Natural killer cell (primary cell): ENCODE measurements at regions not wholly inside any gene's neighbourhood (a gene's known extent, or its start where the extent isn't known, plus 50 kb on each side); places are given as distances from the start of the nearest gene placed in this dataset.

Experiments
- ATAC-seq, 3 donors: fragments of 150-1000 bp in 2 of 3; fragments of 200-7000 bp in 1 of 3; cut with Tn5 transposase; 1 replicate in 1 of 3; 2 replicates in 2 of 3; pipeline ENCODE4 v1.10.0; 2021; ENCODE audit warnings: mild to moderate bottlenecking in 2 of 3, moderate library complexity in 2 of 3
- DNase-seq, 2 donors: peaks; one replicate each; pipeline versions ENCODE4 v3.0.0 to v3.0.0-alpha.2; 2013 to 2021; ENCODE audit warnings: mixed read lengths in 1 of 2
- H3K27ac ChIP-seq: one replicate; pipeline ENCODE4 v1.5.1; 2013; ENCODE audit warnings: mild to moderate bottlenecking, low read length
- H3K27me3 ChIP-seq: one replicate; pipeline ENCODE4 v1.6.1; 2013; ENCODE audit warnings: low read length; ENCODE audit not compliant: control insufficient read depth, insufficient read depth
- H3K36me3 ChIP-seq: one replicate; pipeline ENCODE4 v1.6.1; 2013; ENCODE audit warnings: low read length; ENCODE audit not compliant: control insufficient read depth, insufficient read depth
- H3K4me1 ChIP-seq: one replicate; pipeline ENCODE4 v1.6.1; 2013; ENCODE audit warnings: low read length; ENCODE audit not compliant: control insufficient read depth, insufficient read depth
- H3K4me3 ChIP-seq: one replicate; pipeline ENCODE4 v1.5.1; 2013; ENCODE audit warnings: low read length
- H3K9me3 ChIP-seq: one replicate; pipeline ENCODE4 v1.6.1; 2013; ENCODE audit warnings: low read length; ENCODE audit not compliant: control insufficient read depth, insufficient read depth
- H3K27ac Mint-ChIP-seq, 2 donors: one replicate each; pipeline ENCODE4 v1.8.0; 2022; ENCODE audit warnings: mild to moderate bottlenecking in 2 of 2, mixed read lengths in 2 of 2, moderate library complexity in 1 of 2
- H3K27me3 Mint-ChIP-seq, 2 donors: one replicate each; pipeline ENCODE4 v1.8.0; 2022; ENCODE audit warnings: low read depth in 2 of 2, mixed read lengths in 2 of 2
- H3K36me3 Mint-ChIP-seq: one replicate; pipeline ENCODE4 v1.8.0; 2022; ENCODE audit warnings: mixed read lengths
- H3K4me1 Mint-ChIP-seq, 2 donors: one replicate each; pipeline ENCODE4 v1.8.0; 2022; ENCODE audit warnings: mixed read lengths in 2 of 2
- H3K4me3 Mint-ChIP-seq: one replicate; pipeline ENCODE4 v1.8.0; 2022; ENCODE audit warnings: mild to moderate bottlenecking, moderate library complexity, mixed read lengths
- H3K9me3 Mint-ChIP-seq, 2 donors: one replicate each; pipeline ENCODE4 v1.8.0; 2022; ENCODE audit warnings: mixed read lengths in 2 of 2
- WGBS: methylation state at CpG from one replicate; pipeline ENCODE4 v1.1.7; 2013; ENCODE audit warnings: missing lambda C conversion rate; ENCODE audit not compliant: insufficient coverage; 5-methylcytosine and 5-hydroxymethylcytosine counted together
- intact Hi-C: fragments of 100-400 bp; cut with micrococcal nuclease; formaldehyde crosslinking; loops from one replicate; pipeline ENCODE4 v1.14.2; 2022
- TF ChIP-seq, protein P1 (sequence below): fragments of 200-600 bp; IDR thresholded peaks from one replicate; pipeline ENCODE4 v1.8.0; 2022; ENCODE audit warnings: antibody characterized with exemption

DNA sequence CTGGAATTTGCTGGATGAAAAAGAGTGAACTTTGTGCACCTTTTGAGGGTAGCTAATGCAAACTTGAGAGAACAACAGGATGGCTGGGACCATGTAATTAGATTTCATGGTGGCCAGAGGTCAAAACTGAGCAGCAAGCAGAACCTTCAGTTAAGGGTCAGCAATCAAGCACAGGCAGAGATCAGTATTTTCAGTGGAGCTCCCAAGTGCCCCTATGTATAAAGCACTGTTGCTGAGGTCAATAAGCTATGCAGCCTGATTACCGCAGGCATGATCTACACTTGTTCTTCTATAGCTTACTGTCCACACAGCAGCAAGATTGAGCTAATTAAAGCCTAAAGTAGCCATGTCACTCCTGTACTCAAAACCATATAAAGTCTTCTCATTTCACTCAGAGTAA is 62.1 kb upstream of the TMC1 start:
- Histone ChIP-seq H3K4me1 (no peaks in the 10 kb centered on the region), H3K27me3 (no peaks in the 10 kb centered on the region), H3K4me3 (no peak overlapping the region), H3K27ac (no peak overlapping the region), H3K36me3 (no peaks in the 10 kb centered on the region), H3K9me3 (no peaks in the 10 kb centered on the region)
- intact Hi-C loops = no loop called here
- no peaks in the 10 kb centered on the region for H3K9me3 Mint-ChIP-seq
- H3K36me3 Mint-ChIP-seq = no peaks in the 10 kb centered on the region
- DNase-seq = no peak
- H3K27ac Mint-ChIP-seq = no peak overlapping the region
- peaks cover 0 to 11% of the 10 kb centered on the region in 2 donors for H3K27me3 Mint-ChIP-seq
- H3K4me1 Mint-ChIP-seq = no peaks in the 10 kb centered on the region
- H3K4me3 Mint-ChIP-seq = no peak overlapping the region
- no peak for ATAC-seq
- TF ChIP-seq, protein P1, sequence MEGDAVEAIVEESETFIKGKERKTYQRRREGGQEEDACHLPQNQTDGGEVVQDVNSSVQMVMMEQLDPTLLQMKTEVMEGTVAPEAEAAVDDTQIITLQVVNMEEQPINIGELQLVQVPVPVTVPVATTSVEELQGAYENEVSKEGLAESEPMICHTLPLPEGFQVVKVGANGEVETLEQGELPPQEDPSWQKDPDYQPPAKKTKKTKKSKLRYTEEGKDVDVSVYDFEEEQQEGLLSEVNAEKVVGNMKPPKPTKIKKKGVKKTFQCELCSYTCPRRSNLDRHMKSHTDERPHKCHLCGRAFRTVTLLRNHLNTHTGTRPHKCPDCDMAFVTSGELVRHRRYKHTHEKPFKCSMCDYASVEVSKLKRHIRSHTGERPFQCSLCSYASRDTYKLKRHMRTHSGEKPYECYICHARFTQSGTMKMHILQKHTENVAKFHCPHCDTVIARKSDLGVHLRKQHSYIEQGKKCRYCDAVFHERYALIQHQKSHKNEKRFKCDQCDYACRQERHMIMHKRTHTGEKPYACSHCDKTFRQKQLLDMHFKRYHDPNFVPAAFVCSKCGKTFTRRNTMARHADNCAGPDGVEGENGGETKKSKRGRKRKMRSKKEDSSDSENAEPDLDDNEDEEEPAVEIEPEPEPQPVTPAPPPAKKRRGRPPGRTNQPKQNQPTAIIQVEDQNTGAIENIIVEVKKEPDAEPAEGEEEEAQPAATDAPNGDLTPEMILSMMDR = no peak
- 88% methylated on average over 1 of the region's 1 CpG for WGBS

DNA sequence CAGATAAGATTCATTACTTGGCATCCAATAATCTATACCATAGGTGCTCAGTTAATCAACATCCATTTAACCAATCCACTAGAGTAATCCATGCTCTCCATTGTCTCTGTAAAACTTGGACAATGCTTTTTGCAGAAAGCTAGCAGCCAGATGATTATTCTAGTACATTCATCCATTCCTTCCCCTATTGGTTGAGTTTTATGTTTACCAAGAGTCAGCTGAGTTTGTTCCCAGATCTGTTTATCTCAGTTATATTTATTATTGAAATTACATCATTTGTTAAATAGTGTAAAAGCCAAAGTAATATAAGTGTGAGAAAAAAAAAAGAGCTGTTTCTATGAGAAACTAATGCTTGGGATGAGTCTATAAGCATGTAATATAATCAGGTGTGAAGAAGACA is 63.3 kb upstream of the TMC1 start:
- Mint-ChIP-seq H3K27ac (no peak overlapping the region), H3K4me1 (no peaks in the 10 kb centered on the region), H3K9me3 (no peaks in the 10 kb centered on the region), H3K27me3 (peaks cover 0 to 11% of the 10 kb centered on the region in 2 donors), H3K4me3 (no peak overlapping the region), H3K36me3 (no peaks in the 10 kb centered on the region)
- no peak for ATAC-seq
- DNase-seq = no peak
- no peaks in the 10 kb centered on the region for H3K36me3 ChIP-seq
- no peak overlapping the region for H3K27ac ChIP-seq
- H3K27me3 ChIP-seq = no peaks in the 10 kb centered on the region
- H3K4me1 ChIP-seq = no peaks in the 10 kb centered on the region
- TF ChIP-seq, protein P1 = no peak
- H3K9me3 ChIP-seq = no peaks in the 10 kb centered on the region
- no peak overlapping the region for H3K4me3 ChIP-seq
- intact Hi-C loops = no loop called here

DNA sequence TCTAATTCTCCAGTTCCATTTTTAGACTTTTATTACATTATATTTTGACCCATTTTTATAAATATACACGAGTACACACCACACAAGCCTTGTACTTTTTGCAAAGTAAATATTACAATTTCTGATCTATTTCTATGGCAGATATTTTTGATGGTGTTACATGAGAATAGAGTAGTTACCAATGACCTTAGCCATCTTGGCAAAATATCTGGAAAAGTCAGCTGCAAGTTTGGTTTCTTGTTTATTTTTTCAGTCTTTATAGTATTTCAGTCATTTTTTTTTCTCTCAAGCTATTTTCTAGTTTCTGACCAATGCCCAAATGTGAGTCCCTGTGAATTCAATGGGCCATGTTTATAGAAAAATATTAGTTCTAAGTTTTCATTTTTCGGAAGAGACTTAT is 64.0 kb upstream of the TMC1 start:
- DNase-seq (no peak), ATAC-seq (no peak)

More for the DNA sequence above, 64.0 kb upstream of the TMC1 start:
- Mint-ChIP-seq H3K9me3 (no peaks in the 10 kb centered on the region), H3K27ac (no peak overlapping the region), H3K4me1 (no peaks in the 10 kb centered on the region), H3K36me3 (no peaks in the 10 kb centered on the region), H3K27me3 (peaks cover 0 to 11% of the 10 kb centered on the region in 2 donors), H3K4me3 (no peak overlapping the region)
- Histone ChIP-seq H3K4me3 (no peak overlapping the region), H3K27me3 (no peaks in the 10 kb centered on the region), H3K27ac (no peak overlapping the region), H3K36me3 (no peaks in the 10 kb centered on the region), H3K4me1 (no peaks in the 10 kb centered on the region), H3K9me3 (no peaks in the 10 kb centered on the region)
- WGBS = no CpG with 5 or more reads among the region's 2 CpGs
- TF ChIP-seq, protein P1 = no peak
- intact Hi-C loops = no loop called here
